Ureter (tissue), 1 donor: ENCODE measurements at regions not wholly inside any gene's neighbourhood (a gene's known extent, or its start where the extent isn't known, plus 50 kb on each side); places are given as distances from the start of the nearest gene placed in this dataset.

ENCODE experiments used
- DNase-seq: peaks from one replicate; pipeline ENCODE4 v3.0.0-alpha.2; 2020; ENCODE audit warnings: low spot score
- donor health status: DM: yes; HTN: yes; CAD: no.

DNA sequence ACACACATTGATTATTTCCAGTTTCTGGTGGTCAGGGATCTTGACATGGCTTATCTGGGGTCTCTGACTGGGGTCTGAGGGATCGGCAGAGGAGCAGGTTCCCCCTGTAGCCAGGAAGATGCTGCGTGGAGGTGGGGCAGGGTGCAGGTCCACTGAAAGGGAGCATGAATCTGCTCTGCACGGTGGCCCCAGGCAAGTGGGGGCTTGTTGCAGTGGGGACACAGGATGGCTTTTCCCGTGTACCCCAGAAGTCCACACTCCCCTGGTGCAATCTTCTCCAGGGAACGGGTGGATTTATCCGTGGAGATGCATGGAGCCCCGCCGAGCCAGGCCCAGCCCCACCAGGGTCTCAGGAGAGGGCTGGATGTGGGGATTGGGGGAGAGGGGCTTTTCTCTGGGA, 210.4 kb upstream of the C14orf180 start:
- DNase-seq = no peak

GRCh38 chr14:104370256-104370870, 209.2 kb upstream of the C14orf180 start:
- DNase-seq = no peak

GRCh38 chr14:104371031-104371430, 208.5 kb upstream of the C14orf180 start:
- DNase-seq = no peak

- DNase-seq = no peak
These were observed 207.6 kb upstream of the C14orf180 start for GRCh38 chr14:104371917-104372316.

DNA sequence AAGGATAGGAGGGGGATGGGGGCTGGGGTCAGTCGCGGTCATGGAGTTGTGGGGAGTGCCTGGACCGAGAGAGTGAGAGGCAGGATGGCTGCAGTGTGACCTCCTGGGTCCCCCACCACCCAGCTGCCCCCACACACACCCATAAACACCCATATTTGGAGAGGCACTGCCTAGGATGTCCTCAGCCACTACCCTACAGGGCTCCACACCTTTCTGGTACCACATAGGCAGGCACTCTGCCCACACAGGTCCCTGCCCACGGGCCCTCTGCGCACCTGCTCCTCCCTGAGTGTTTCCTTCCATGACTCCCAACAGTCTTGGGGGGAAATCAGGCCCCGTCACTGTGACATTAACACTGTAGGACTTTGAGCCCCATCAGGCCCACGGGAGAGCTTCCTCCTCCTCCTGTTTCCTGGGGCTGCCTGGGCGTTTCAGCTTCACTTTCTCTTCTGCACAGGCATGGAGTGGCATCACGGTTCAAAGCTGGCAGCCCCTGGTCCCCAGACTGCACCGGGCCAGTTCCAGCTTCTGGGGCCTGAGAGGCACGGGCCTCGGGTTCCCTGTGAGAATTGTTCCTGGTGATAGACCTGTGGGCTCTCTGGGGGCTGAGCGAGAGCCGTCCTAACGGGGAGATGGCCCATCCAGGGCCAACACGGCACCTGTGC, 207.0 kb upstream of the C14orf180 start:
- DNase-seq = no peak

DNA sequence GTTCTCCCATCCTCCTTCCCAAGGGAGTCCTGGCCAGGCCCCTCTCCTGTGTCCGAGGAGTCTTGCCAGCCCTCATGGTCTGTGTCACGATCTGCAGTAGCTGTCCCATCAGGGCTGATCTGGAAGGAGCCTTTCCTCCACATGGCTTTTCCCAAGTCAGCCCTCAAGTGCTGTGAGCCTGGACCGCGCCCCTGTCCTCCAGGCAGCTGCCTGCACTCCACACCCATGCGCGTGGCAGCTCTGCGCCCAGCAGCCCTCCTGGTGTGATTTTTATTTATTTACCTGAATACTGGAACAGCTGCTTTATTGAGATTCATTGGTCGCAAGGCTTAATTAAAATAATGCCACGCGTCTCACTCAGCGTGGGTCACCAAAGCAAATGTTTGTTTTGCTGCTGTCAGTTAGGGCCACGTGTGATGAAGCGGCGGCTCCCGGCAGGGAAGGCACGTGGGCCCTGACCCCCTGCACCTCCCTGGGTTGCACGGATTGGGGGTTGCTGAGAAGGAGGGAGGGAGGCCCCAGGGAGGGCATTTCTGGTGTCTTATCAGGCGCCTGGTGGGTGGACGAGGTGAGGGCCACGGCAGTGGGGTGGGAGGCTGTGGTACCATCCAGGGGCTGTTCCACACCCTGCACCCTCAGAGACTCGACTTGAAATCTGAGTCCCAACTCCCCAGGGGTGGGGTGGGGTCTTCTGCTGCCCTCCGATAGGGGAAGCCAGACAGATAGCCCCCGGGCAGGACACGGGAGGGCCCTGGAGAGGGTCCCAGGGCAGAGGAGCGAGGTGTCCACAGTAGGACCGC, 206.3 kb upstream of the C14orf180 start:
- no peak for DNase-seq

- no peak for DNase-seq
These were observed 205.5 kb upstream of the C14orf180 start for GRCh38 chr14:104373855-104374717.

DNA sequence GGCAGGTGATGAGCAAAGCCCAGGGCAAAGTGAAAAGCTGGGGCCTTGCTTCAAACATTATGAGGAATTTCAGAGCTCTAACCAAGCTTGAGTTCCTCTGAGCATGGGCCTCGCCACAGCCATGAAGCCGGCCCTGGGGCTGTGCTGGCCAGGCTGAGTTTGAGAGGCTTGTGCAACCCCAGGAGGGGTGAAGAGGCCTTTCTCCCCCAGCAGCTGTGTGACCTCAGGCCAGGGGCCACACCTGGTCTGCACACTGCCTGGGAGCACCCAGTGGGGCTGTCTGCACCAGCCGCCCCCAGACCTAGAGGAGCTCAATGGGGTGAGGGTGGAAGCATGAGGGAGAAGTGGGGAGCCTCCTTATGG, 204.9 kb upstream of the C14orf180 start:
- DNase-seq = no peak

DNA sequence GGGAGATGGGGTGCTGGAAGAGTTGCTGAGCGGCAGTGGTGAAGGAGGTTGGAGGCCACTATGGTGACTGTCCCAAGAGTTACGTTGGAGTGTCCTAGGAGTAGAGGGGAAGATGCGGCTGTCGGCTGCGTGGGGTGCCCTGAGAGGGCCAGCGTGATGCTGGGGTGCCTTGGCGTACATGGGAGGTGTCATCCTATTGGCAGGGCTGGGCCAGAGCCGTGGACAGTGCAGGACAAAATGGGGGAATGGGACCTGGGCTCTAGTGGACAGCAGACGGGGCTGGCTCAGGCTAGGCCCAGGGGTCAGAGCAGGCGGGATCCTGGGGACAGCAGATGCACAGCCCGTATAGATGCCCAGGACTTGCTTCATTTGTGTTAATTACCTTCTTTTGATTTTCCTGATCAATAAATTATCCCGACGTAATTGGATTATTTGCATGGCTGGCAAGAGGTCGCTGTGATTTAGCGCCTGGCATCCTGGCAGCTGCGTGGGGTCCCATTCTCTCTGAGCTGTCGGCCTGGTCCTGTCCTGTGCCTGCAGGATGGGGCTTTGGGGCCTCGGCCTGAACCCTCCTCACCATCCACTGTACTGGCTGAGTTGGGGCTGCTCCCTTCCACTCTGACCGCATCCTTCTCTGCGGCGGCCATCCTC, 203.9 kb upstream of the C14orf180 start:
- DNase-seq = no peak

DNA sequence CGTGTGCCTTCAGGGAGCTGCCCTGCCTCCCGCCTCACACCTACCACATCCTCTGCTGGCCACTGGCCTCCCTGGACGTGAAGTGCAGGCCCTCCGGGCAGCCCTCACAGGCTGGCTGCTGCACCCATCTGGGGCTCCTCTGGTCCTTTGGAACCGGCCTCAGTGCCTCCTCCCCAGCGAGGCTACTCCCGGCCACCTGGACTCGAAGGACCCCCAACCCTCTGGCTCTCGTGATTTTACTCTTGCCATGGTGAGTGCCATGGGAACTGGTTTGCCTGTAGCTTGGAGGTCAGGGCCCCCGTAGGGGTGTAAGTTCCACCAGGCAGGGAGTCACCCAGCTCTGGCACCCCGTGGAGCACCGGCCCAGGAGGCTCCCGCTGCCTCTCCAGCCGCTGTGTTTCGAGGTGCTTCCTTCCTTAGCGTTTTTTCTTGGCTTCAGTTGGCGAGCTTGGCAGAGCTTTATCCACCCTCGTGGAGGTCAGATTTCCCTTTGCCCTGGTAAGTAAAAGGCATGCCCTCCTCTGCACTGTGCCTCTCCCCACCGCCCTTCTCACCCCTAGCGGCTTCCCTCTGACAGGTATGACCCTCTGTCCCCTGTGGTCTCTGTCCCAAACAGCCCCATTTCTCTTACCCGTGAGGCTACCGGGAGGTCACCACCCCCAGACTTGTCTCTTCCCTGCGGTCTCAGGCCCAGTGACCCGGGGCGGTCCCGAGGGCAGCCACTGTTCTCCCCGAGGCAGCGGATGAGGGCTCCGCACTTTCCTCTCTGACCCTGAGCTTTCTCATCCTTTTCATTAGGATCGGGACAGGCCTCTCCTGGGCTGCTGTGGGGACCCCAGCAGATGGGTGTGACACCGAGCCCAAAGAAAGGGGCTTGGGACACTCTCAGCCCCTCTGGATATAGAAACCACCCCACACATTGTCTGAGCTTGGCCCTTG, 203.1 kb upstream of the C14orf180 start:
- DNase-seq = no peak

- no peak for DNase-seq
These were observed 202.3 kb upstream of the C14orf180 start for GRCh38 chr14:104377256-104377655.

- DNase-seq = no peak
These were observed 200.9 kb upstream of the C14orf180 start for GRCh38 chr14:104378698-104379113.

DNA sequence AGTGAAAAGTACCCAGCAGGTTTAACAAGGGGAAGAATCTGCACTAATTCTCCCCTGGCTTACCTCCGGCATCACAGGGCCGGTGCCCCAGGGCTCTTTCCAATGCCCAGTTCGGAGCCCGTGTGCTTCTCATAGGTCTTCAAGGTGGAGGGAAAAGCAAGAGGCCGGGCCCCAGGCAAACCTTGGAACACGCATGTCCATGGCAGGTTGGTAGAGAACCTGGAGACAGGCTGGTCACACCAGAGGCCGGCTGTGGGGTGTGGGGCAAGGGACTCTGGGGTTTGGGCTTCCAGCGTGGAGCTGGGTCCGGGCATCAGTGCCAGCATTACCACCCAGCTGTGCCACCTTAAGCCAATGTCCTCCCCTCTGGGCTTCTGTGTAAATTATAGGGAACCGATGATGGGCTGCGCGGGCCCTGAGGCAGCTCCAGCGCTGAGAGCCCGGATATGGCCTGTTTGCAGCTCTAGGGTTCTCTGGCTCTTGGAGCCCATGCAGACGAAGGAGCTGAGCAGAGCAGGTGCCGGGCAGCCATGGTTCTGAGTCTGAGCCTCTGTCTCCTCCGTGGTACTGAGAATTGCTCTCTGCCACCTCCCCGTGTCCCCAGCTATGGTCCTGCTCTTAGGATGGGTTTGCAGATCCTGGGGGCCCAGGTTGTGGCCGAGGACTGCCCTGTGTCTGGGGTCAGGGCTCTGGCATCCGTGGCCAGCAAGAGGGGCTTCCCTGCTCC, 197.0 kb upstream of the C14orf180 start:
- no peak for DNase-seq

DNA sequence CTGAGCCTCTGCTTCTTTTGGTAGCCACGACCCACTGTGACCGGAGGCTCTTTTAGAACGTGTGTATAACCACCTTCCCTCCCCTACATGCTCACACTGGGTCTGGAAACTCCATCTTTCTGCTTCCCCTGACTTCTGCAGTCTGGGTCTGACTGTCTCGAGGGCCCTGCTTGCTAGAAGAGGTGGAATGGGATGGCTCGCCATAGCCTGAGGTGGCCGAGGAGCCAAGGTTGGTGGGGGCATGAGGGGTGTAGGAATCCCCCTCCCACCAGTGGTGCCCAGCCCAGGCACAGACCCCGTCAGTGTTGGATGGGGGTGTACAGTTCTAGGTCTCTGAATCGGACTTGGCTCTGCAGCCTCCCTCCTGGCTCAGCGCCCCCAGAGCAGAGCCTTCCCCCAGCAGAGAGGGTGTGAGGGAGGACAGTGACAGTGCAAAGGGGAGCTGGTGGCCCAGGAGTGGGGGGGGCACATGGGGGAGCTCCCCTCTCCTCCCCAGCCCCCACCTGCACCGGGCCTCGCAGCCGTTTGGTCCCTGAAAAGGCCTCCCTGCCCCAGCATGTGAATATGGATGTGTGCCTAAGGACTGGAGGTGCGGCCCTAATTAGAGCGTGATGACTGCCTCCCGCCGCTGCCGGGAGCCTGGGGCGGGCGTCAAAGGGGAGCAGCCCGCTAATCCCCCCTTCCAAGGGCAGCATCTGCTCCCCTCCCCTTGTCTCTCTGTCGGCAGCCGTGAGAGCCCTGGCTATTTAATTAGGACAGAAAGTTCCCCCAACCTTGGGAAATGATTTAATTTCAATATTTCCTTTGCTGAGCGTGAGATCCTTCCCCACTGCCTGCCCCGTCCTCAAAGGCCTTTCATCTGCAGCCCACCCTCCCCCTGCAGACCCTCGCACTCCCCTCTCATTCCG, 196.2 kb upstream of the C14orf180 start:
- no peak for DNase-seq

DNA sequence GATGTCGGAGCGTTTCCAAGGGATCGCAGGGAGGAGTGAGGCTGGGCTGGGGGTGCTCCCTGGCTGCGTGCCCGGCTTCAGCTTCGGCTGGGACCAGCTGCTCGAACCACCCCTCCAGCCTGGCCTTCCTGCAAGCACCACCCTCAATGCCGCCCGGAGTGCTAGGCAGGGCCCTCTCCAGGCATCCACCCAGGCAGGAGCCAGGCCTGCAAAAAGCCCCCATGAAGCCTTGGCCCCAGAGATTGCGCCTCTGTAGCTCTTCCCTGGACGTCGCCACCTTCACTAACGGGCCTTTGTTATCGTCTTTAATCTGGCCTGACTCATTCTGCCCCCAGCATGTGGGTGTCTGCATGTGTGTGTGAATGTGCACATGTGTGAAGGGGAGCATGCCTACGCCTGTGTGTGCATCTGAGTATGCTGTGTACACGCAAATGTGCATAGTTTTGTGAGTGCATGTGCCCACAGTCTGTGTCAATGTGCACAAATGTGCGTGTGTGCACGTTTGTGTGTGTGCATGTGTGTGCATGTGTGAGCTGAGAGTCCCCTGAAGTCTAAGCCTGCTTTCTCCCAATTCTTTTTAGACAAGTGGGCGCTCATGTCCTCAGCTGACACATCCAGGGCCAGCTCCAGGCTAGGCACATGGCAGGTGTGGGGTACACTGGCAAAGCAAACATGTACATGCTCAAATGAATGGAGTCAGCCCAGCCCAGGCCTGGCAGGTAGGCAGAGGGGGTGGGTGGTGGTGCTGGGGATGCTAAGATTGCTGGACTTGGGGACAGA, 195.4 kb upstream of the C14orf180 start:
- DNase-seq = no peak

- DNase-seq = no peak
These were observed 194.8 kb upstream of the C14orf180 start for GRCh38 chr14:104384776-104385071.

DNA sequence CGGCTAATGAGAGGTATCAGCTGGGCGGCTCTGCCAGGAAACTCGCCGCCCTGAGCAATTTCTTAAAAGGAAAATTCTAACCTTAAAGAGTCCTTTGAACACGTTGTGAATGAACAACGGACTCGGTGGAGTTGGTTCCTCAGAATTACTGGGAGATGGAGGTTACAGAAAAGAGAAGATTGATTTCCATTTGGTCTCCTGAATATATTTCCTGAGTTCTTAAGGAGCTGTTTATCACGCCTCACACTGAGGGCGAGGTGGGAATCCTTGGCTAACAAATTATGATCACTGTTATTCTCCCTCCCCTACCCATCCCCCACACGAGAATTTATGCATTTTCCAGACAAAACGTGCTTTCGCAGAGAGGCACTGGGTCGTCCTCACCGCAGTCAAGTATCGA, 194.5 kb upstream of the C14orf180 start:
- DNase-seq = no peak

DNA sequence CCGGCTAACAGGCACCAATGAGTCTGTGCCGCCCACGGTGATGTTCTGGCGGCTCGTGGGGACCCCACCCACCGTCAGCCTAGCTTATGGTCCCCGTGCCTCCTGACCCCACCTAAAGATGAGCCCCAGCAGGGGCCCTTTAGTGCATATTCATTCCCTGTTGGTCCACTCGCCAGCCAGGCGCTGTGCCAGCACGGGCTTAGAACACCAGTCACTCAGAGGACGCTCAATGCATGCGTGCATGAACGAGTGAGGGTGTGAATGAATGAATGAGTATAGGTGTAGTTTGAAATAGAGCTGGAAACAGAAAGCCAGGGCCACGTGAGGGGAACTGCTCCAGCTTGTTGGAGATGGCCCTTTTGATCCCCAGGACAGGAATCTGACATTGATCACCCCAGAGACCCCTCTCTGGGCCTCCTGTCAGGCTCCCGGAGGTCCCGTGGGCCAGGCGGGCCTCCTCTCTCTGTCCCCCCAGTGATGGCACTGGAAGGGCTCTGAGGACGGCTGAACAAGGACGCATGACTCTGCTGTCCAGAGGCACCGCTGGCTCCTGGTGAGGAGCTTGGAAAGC, 193.9 kb upstream of the C14orf180 start:
- no peak for DNase-seq
